GM19025 (cell line): ENCODE measurements at regions not wholly inside any gene's neighbourhood (a gene's known extent, or its start where the extent isn't known, plus 50 kb on each side); places are given as distances from the start of the nearest gene placed in this dataset.

ENCODE experiments used
- ATAC-seq: cut with Tn5 transposase; IDR thresholded peaks from one replicate; pipeline ENCODE4 v1.9.1; 2021; ENCODE audit warnings: mild to moderate bottlenecking, low read depth, moderate library complexity; ENCODE audit not compliant: unreplicated experiment

DNA sequence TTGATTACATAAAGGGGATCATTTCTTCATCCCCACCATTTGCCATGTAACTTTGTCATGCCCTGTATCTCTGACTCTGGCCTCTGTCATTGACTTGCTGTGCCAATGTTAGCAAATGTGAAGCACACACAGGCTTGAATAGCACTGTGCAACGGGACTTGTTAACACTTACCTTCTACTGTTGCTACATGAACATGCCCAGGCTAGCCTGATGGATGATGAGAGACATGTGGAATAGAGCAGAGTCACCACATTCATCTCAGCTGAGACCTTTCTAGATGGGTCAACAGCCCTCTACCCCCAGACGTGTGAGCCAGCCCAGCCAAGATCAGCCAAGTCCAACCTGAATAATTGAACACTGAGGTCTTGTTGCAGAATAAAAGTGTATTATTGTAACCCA, 162.1 kb upstream of the SALL1 start:
- ATAC-seq: no peak

DNA sequence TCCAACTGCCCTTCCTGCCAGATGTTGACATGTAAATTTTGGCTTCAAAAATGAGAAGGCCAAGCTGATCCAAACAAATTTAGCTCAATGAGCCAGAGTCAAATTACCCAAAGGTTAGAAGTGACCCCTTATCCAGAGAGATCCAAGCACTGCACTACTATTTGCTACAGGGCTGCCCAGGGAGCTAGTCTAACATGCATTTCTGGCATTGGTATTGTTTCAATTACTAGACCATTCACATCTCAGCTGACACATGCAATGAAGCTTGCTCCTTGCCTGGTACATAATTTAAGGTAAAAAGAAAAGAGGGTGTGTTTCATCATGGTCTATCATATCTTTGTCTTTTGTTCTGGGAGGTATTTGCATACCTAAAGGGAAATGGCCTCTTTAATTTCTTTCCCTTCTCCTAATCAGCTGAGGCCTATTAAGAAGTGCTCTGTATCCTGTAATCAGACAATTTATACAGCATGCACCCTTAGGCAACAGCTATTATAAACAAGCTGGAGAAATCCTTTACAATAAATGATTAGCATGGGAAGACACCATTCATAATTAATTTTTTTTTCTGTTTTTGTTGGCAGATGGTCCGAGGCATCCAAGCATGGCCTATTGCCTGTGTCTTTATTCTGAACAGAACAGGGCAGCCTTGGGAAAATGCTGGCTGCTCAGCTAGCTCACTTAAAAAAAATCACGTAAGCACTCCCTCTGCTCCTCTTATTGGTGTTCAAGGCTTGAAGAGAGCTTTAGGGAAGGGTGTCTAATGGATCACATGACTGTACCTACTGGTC, 161.5 kb upstream of the SALL1 start:
- ATAC-seq: no peak

- ATAC-seq: no peak
These were observed 159.1 kb upstream of the SALL1 start for GRCh38 chr16:51310159-51310558.

GRCh38 chr16:51306886-51307595, 156.0 kb upstream of the SALL1 start:
- no peak for ATAC-seq

- no peak for ATAC-seq
These were observed 155.0 kb upstream of the SALL1 start for GRCh38 chr16:51306116-51306515.

DNA sequence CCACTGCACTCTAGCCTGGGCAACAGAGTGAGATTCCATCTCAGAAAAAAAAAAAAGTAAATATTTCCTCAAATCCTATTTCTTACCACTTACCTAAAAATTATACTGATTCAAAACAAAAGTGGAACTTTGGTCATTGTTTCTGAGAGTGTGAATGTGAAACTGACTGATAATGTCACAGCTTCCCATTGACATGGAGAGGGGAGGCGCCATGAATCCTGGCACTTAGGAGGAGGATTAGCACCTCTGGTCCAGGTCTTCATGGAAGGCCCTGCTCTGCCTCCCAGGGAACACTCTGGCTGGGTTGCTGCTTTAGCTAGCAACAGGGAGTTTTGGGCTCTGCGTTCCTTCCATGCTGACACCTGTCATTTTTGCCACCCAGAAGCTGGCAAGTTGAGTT, 154.3 kb upstream of the SALL1 start:
- ATAC-seq: no peak

DNA sequence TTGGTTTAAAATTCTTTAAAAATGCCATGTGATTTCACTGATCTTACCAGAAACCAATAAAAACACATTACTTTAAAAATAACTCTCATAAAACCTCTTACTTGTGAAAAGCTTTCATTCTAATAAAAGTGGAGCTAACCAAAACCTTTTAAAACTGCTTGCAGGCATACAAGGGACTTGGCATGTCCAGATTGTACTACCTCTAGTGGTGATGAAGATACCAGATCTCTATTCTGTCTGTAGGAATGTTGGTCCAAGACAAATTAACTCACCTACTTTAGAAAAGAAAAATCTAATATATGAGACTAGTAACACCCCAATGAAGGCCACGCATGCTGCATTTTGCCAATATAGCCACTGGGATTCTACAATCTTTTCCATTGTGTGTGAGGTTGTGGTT, 151.0 kb upstream of the SALL1 start:
- no peak for ATAC-seq

DNA sequence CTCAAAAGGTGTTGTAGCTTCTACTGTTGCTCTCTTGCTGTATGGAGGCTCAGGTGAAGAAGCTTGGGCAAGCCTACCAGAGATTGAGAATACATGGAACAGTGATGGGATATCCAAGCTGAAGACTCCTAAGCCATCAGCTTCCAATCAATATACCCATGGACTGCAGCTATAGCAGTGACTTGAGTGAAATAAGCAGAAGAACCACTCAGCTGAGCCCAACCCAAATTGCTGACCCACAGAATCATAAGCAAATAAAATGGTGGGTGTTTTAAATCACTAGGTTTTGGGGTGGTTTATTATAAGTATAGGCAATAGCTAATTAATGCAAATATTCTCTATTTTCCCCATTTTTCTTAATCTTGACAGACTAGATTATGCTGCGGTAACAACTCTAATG, 147.7 kb upstream of the SALL1 start:
- no peak for ATAC-seq

- ATAC-seq: no peak
These were observed 139.6 kb upstream of the SALL1 start for GRCh38 chr16:51290442-51291285.

GRCh38 chr16:51289336-51289735, 138.3 kb upstream of the SALL1 start:
- ATAC-seq: no peak

DNA sequence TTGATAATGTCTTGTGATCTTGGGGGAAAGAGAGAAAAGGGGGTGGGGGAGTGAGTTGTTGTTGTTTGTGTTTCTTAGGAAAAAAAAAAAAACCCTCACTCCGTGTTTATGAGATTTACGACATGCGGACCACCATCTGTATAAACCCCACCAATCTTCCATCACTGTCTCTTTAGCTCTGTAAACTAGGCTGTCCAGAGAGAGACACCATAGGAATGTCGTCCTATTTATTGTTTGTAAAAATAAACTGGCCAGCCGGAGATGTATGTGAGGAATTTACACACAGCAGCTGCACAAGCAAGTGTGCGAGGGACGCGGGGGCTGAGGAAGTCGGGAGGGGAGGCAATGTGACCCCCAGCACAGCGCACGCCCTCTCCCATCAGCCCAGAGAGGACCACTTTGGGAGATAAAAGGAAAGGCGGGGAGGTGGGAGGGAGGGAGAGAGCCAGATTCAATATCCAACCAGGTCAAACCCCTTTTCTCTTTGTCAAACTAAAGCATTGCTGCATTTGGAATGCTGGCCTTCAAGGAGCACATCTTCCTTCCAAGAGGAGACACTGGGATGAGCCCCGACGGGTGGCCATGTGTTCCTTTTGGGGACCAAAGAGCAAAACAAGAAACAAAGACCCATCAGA, 136.2 kb upstream of the SALL1 start:
- ATAC-seq: no peak

DNA sequence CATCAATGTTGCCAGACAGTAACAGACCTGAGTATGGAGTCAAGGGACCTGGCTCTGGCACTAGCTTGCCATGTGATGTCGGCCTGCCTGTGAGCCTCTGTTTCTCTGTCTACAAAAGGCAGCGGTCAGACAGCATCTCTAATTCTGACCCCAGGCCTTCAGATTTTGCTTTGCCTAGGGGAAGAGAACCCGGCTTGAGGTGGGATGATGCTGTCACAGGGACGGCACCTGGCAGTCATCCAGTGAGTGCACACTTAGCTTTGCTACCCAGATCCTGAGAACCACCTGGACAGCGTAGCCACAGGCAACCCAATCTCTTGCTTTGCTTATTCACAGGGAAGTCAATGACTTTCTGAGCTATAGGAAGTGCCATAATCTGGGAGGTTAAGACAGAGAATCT, 135.2 kb upstream of the SALL1 start:
- ATAC-seq: no peak

DNA sequence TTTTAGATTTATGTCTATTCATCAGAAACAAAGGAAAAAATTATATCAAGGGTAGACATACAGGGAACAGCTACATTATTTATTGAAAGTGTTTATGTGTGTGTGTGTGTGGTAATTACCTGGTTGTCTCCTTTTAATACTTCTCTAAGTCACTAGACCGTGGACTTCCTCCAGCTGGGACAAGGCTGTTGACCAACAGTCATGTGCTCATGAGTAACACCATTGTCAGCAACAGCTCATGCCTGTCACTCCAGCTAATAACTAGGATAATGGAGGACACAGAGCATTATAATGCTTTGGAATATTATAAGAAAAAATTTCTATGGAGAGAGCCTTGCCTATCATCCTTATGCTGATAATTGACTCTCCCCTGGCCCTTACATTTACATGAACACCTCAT, 125.3 kb upstream of the SALL1 start:
- no peak for ATAC-seq

DNA sequence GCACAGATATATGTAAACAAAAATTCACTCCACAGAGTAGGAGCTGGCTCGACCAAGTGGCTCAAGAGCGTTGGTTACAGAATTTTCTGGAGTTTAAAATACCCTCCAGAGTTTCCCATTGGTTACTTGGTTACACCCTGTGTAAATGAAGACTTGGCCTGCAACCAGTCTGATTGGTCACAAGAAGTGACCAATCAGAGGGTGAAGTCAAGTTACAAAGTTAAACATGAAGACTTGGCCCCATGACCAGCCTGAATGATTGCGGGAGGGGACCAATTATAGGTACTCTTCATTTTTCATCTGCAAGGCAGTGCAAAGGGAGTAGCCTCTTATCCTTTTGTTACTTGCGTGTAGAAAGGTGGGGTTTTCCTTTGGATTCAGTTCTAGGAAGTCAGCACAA, 121.3 kb upstream of the SALL1 start:
- no peak for ATAC-seq

- no peak for ATAC-seq
These were observed 120.2 kb upstream of the SALL1 start for GRCh38 chr16:51271156-51271701.

- ATAC-seq: no peak
These were observed 117.2 kb upstream of the SALL1 start for GRCh38 chr16:51268237-51268636.

- ATAC-seq: no peak
These were observed 116.6 kb upstream of the SALL1 start for GRCh38 chr16:51267681-51268080.

DNA sequence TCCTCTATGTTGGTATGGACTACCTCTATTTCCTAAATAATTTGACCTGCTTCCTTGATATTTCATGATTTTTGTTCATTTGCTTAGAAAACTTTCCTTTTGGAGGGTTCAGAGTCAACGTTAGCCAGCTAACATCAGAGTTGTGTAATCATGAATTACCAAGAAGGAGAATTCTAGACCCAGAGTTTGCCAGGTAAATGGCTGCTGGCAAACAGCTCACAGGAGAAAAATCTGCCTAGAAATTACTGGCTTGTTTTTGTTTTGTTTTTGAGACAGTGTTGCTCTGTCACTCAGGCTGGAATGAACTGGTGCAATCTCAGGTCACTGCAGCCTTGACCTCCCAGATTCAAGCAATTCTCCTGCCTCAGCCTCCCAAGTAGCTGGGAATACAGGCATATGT, 111.4 kb upstream of the SALL1 start:
- no peak for ATAC-seq

DNA sequence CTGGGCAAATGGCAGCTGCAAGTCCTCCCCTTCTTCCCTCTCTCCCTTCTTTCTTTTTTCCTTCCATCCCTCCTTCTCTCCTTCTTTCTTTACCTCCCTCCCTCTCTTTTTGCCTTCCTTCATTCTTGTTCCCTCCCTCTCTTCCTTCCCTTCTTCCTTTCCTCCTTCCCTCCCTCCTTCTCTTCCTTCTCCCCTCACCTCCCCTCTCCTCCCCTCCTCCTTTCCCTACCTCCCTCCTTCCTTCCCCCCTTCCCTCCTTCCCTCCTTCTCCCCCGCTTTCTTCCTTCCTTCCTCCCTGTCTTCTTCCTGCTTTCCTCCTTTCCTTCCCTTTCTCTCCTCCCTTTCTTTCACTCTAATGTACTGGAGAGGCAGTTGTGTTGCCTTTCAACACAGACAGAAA, 110.8 kb upstream of the SALL1 start:
- ATAC-seq: no peak

DNA sequence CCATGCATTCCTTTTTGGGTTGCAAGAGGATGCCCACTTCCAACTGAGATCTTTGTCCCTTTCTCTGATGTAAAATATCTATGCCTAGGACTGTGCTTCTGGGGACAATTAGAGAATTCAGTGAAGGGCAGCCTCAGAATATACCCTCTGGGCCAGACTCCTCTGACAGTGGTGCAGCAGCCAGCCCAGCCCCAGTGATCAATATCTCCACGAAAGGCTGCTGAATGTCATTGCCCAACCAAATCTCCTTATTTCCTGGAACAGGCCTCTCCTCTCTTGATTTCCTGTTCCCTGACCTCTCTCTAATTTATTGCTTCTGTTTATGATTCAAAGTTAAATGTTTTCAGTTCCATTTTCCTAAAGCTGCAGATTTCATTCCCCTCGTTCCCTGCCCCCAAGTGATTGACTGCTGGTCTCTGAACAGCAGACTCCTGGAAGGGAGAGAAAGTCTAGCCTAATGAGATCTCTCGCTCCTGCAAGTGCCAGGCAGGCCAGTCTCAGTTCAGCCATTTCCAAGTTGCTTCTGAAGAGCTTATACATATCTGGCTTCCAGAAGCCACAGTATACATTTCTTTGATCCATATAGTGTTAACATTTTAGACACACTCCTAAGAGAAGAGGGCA, 104.4 kb upstream of the SALL1 start:
- ATAC-seq: no peak
